EL (cell line): ENCODE measurements at regions not wholly inside any gene's neighbourhood (a gene's known extent, or its start where the extent isn't known, plus 50 kb on each side); places are given as distances from the start of the nearest gene placed in this dataset.
"Not testable (repeated sequence)": the region's sequence is repeated elsewhere in the genome, so short reads cannot be mapped to it uniquely, and the experiment has no call there.

Experiments
- DNase-seq: peaks from one replicate; pipeline ENCODE4 v3.0.0-alpha.2; 2016

GRCh38 chr5:167051402-167051768 is 1240.1 kb upstream of the WWC1 start:
- no peak for DNase-seq

DNA sequence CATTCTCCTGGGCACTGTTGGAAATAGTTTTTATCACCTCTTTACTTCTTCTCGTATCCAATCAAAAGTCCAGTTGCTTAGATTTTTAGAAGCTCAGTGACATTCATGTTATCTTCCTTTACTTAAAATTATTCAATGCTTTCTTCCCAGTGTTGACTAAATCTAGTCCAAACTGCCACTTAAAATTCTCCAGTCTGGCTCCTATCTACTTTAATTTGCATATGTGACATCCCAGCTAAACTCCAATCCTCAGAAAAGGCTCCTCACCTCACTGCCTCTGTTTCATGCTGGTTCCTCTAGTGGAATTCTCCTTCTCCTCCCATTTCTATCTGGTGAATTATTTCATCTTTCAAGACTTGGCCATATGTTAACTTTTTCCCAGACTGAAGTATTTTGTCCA is 1238.7 kb upstream of the WWC1 start:
- DNase-seq, result no peak

DNA sequence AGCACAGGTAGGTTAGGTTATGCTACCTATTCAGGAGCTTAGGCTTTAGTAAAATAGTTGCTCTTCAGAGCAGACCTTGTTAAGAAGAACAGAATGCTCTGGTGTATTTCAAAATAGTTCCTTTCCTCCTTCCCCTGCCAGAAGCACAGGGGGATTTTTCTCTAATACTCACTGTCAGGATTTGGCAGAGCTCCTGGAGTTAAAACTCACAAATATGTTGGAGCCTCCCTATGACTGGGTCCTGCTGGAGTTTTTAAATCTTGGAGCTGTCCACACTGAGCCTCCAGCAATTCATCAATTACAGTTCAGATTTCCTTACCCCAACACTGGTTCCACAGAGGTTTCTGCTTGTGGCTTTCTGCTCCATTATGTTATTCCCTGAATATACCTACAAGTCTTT is 1233.8 kb upstream of the WWC1 start:
- no peak for DNase-seq

DNA sequence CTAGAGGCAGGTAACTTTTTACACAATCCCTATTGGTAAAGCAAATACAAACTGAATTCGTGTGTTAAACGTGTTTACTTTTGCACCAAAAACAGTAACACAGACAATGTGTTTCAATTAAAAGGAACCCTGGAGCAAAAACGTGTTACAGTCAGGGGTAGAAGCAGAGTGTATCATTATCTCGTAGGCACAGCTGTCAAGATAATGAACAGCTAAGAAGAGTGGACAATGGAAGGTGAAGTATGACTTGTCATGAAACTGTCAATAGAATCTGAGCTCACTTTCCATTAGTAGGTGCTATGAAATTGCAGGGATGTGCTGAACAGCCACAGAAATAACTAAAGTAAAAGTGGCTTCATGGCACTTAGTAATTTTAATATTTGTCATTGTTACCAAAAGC is 1229.8 kb upstream of the WWC1 start:
- no peak for DNase-seq

GRCh38 chr5:167063116-167063515 is 1228.3 kb upstream of the WWC1 start:
- DNase-seq, result no peak

DNA sequence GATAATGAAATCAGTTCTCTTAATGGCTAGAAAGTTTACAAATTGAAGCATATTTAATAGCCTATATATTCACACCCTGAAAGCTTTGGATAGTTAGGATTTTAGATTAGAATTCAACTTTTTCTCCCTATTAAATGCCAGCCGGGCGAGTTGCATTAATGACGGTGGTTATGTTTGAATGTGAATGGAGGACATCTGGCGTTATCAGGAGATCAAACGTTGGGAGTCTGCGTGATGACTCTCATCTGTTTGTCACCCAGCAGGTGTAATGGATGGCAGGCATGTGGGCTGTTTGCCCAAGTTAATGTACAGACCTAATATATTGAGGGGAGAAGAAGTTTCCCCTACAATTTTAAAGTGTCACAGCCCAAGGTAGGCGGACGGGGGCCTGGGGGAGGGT is 1227.7 kb upstream of the WWC1 start:
- DNase-seq, result no peak

DNA sequence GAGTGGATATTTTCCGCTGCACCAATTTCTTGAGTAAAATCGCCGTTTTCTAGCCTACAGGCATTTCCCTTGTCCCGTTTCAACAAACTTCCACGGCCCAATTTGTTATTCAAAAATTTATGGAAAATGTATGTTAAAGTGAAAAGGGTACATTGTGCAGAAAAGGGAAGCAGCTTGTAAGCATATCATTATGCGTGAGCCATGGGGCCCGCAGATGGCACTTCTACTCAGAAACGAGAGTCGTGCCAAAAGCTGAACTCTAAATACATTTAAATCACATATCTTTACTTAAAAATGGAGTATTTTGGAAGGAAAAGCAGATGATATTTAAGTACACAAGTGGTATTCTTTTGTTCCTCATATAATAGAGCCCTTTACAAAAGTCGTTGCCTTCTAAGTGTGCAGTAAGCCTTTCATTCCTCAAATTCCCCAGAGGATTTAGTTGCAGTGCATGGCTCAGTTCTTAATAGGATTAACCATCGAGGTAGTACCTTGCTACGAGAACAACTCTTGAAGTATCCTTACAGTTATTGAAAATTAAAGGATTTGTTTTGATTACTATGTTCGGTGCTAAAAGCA is 1227.2 kb upstream of the WWC1 start:
- DNase-seq, result no peak

- DNase-seq, result no peak
These were observed 1225.7 kb upstream of the WWC1 start for GRCh38 chr5:167065794-167066193.

GRCh38 chr5:167071981-167072610 is 1219.3 kb upstream of the WWC1 start:
- DNase-seq, result no peak

- DNase-seq, result no peak
These were observed 1209.9 kb upstream of the WWC1 start for GRCh38 chr5:167081561-167081960.

DNA sequence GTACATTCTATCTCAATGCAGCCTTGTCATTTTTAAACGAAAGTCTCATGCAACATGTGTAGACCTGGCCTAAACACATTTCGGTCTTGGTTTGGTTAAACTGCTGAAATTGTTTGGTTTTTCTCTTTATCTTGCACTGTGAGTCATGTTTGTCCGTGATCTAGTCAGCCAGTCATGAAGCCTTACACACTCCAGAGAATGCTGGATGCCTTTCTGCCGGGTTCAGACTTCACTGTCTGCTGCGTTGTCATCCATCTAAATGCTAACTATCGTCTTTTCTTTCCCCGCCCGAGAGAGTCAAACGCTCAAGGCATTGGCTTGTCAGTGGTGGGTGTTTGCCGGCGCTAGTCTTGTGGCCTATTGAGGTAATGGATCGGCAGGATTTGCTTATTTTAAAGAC is 1194.6 kb upstream of the WWC1 start:
- DNase-seq, result no peak

DNA sequence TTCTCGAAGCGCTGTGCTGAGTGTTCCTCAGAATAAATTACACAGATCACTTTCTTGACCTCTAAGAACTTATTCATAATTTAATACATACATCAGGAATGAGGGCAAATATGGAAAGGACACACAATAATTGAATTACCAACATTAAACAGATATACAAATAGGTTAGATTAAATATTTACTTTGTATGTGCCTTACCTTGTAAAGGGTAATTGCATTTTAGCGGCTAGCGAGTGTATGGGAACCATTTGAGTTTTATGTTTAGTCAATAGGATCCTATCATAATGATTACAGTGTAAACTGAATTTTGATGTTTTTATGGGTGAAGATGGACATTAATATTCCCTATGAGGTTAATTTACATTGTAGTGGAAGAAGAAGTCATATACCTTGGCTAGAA is 1187.1 kb upstream of the WWC1 start:
- no peak for DNase-seq

- no peak for DNase-seq
These were observed 1185.5 kb upstream of the WWC1 start for GRCh38 chr5:167105941-167106340.

DNA sequence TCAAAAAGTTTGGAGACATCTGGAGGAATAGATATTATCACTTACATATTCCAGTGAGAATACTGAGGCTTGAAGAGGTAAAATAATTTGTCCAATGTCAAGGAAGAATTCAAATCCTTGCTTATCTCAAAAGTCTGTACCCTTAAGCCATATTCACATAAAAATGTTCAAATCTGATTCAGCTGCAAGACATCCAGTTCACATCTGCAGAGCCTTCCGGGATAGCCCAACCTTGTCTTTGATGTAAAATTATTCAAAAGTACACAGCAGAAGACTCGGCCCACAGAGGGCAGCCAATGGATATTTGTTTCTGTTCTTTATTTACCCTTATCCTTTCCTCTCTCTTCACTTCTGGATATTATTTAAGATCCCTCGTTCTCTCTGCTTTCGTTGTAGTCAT is 1183.8 kb upstream of the WWC1 start:
- no peak for DNase-seq

GRCh38 chr5:167108266-167108665 is 1183.2 kb upstream of the WWC1 start:
- not testable (repeated sequence) for DNase-seq

- no peak for DNase-seq
These were observed 1178.9 kb upstream of the WWC1 start for GRCh38 chr5:167112556-167112955.

- DNase-seq, result no peak
These were observed 1169.2 kb upstream of the WWC1 start for GRCh38 chr5:167122267-167122666.

- DNase-seq, result no peak
These were observed 1168.3 kb upstream of the WWC1 start for GRCh38 chr5:167123126-167123525.

DNA sequence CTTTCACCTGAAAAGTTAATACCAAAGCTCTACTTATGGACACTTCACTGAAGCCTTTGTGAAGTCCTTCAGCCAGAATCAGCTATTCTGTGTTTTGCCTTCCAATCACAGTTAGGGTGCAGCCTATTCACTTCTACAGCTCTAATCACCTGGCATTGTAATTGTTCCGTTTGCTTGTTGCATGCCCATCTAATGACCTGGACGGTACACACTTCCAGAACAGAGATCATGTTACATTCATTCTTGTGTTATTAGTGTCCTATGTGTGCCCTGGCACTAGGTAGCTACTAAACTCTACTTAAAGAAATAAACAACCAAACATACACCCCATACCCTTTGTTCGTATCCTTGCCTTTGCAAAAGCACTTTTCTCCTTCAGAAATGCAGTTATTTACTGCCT is 1162.9 kb upstream of the WWC1 start:
- no peak for DNase-seq

- DNase-seq, result no peak
These were observed 1150.7 kb upstream of the WWC1 start for GRCh38 chr5:167140548-167141291.

- DNase-seq, result no peak
These were observed 1147.7 kb upstream of the WWC1 start for GRCh38 chr5:167143716-167144115.

- no peak for DNase-seq
These were observed 1145.6 kb upstream of the WWC1 start for GRCh38 chr5:167145841-167146240.

DNA sequence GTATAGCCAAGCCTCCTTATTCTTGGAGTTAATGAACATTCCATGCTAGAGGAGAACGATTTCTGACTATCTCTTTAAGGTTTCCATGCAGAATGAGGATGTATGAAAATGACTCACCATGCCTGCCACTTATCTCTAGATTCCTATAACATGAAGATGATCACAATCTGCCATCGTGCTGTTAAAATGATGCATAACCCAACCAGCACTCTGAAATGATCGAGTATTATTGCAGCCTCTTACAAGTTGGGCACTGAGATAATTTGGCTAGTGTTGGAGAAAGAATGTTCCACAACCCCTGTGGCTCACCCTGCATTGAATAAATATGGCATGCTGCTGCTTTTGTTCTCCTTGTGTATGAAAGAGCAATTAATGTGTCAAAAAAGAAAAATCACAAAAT is 1143.6 kb upstream of the WWC1 start:
- DNase-seq, result peak; percentile 1

GRCh38 chr5:167150661-167151060 is 1140.8 kb upstream of the WWC1 start:
- no peak for DNase-seq

DNA sequence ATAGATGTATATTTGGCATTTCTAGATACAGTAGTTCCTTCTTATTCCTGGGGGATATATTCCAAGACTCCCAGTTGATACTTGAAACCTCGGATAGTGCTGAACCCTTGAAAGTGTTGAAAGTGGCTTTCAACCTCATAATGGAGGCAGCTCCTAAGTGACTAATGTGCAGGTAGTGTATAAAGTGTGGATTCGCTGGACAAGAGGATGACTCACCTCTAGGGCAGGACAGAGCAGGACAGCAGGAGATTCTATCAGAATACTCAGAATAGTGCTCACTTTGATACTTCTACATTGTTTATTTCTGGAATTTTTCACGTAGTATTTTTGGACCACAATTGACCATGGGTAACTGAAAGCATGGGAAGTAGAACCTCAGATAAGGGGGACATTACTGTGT is 1138.9 kb upstream of the WWC1 start:
- no peak for DNase-seq
